Trophoblast cell (in vitro differentiated cells and primary cell): ENCODE measurements at regions not wholly inside any gene's neighbourhood (a gene's known extent, or its start where the extent isn't known, plus 50 kb on each side); places are given as distances from the start of the nearest gene placed in this dataset.

Experiments used
- DNase-seq, 2 donors: peaks; one replicate each; pipeline ENCODE4 v3.0.0-alpha.2; 2016
- H2AFZ ChIP-seq: 2 replicates; pipeline ENCODE4 v1.6.1; 2013; ENCODE audit warnings: low read length, moderate library complexity, mild to moderate bottlenecking; ENCODE audit not compliant: insufficient read depth, poor library complexity
- H2AK5ac ChIP-seq: 2 replicates; pipeline ENCODE4 v1.6.1; 2013; ENCODE audit warnings: mild to moderate bottlenecking, low read length
- H2BK120ac ChIP-seq: 2 replicates; pipeline ENCODE4 v1.6.1; 2013; ENCODE audit warnings: low read length, mild to moderate bottlenecking, moderate library complexity; ENCODE audit not compliant: insufficient read depth, poor library complexity
- H2BK12ac ChIP-seq: 2 replicates; pipeline ENCODE4 v1.6.1; 2013; ENCODE audit warnings: mild to moderate bottlenecking, low read length, moderate library complexity
- H2BK5ac ChIP-seq: 2 replicates; pipeline ENCODE4 v1.6.1; 2013; ENCODE audit warnings: low read length, low read depth, moderate library complexity, mild to moderate bottlenecking; ENCODE audit not compliant: poor library complexity
- H3K14ac ChIP-seq: 2 replicates; pipeline ENCODE4 v1.6.1; 2013; ENCODE audit warnings: mild to moderate bottlenecking, low read length
- H3K18ac ChIP-seq: 2 replicates; pipeline ENCODE4 v1.6.1; 2013; ENCODE audit warnings: mild to moderate bottlenecking, low read length
- H3K23ac ChIP-seq: 2 replicates; pipeline ENCODE4 v1.6.1; 2013; ENCODE audit warnings: low read length
- H3K27ac ChIP-seq: 2 replicates; pipeline ENCODE4 v1.5.1; 2013; ENCODE audit warnings: low read depth, mild to moderate bottlenecking, inconsistent platforms, low read length, moderate library complexity
- H3K27me3 ChIP-seq: 2 replicates; pipeline ENCODE4 v1.6.1; 2013; ENCODE audit warnings: inconsistent platforms, mild to moderate bottlenecking, low read length, moderate library complexity; ENCODE audit not compliant: insufficient read depth
- H3K36me3 ChIP-seq, 2 experiments: 1 replicate in 1 of 2; 2 replicates in 1 of 2; pipeline ENCODE4 v1.6.1; 2013; ENCODE audit warnings: low read length in 2 of 2, mild to moderate bottlenecking in 2 of 2, moderate library complexity in 1 of 2; ENCODE audit not compliant: insufficient read depth in 2 of 2, control insufficient read depth in 1 of 2
- H3K4ac ChIP-seq: 2 replicates; pipeline ENCODE4 v1.6.1; 2013; ENCODE audit warnings: low read depth, mild to moderate bottlenecking, low read length, moderate library complexity
- H3K4me1 ChIP-seq, 2 experiments: 1 replicate in 1 of 2; 2 replicates in 1 of 2; pipeline ENCODE4 v1.6.1; 2013; ENCODE audit warnings: low read length in 2 of 2, mild to moderate bottlenecking in 2 of 2, moderate library complexity in 1 of 2; ENCODE audit not compliant: insufficient read depth in 2 of 2, control insufficient read depth in 1 of 2
- H3K4me2 ChIP-seq: 2 replicates; pipeline ENCODE4 v1.6.1; 2013; ENCODE audit warnings: inconsistent platforms, mild to moderate bottlenecking, low read length, moderate library complexity
- H3K4me3 ChIP-seq: 2 replicates; pipeline ENCODE4 v1.5.1; 2013; ENCODE audit warnings: mild to moderate bottlenecking, low read depth, low read length, inconsistent platforms
- H3K79me1 ChIP-seq: one replicate; pipeline ENCODE4 v1.6.1; 2013; ENCODE audit warnings: low read length
- H3K79me2 ChIP-seq: 2 replicates; pipeline ENCODE4 v1.6.1; 2013; ENCODE audit warnings: low read length, mild to moderate bottlenecking; ENCODE audit not compliant: control insufficient read depth, insufficient read depth, poor library complexity
- H3K9ac ChIP-seq: 2 replicates; pipeline ENCODE4 v1.6.1; 2013; ENCODE audit warnings: mild to moderate bottlenecking, low read length
- H3K9me3 ChIP-seq: 2 replicates; pipeline ENCODE4 v1.6.1; 2013; ENCODE audit warnings: low read depth, mild to moderate bottlenecking, control low read depth, inconsistent platforms, low read length; ENCODE audit not compliant: insufficient read depth
- H4K12ac ChIP-seq: 2 replicates; pipeline ENCODE4 v1.6.1; 2013; ENCODE audit warnings: low read depth, mild to moderate bottlenecking, low read length, moderate library complexity
- H4K8ac ChIP-seq: 2 replicates; pipeline ENCODE4 v1.6.1; 2013; ENCODE audit warnings: low read depth, mild to moderate bottlenecking, low read length, moderate library complexity
- H4K91ac ChIP-seq: one replicate; pipeline ENCODE4 v1.6.1; 2013; ENCODE audit warnings: low read depth, mild to moderate bottlenecking, low read length, moderate library complexity
- WGBS: extraction: QIAGEN DNeasy Blood & Tissue Kit; methylation state at CpG from one replicate; pipeline ENCODE4 v1.1.7; 2013; ENCODE audit warnings: missing lambda C conversion rate; ENCODE audit not compliant: insufficient read length, insufficient coverage; ENCODE audit errors: extremely low coverage; 5-methylcytosine and 5-hydroxymethylcytosine counted together

DNA sequence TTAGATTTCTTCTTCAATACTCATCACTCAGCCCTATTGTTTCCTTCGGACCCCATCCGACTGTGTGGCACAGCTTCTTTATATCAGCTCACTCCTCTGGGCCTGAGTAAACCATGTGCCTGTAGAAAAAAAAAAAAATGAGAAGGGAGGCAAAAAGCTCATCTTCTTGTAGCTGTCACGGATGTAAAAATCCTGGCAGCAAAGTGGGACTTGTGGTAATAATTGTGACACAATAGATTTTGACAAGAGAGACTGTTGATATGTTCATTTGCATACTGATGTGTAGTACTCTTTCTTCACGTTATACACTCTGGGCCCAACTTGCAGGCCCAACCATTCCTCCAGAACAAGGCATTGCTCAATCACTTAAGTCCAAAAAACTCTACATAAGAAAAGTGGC lies 270.0 kb upstream of the SMIM21 start:
- H4K91ac ChIP-seq: no peak overlapping the region
- H2BK120ac ChIP-seq: no peak overlapping the region
- no peak overlapping the region for H2BK5ac ChIP-seq
- no peak overlapping the region for H3K4me2 ChIP-seq
- H3K9me3 ChIP-seq: no peaks in the 10 kb centered on the region
- no peak overlapping the region for H3K4me3 ChIP-seq
- no peaks in the 10 kb centered on the region for H3K27me3 ChIP-seq
- no peaks in the 10 kb centered on the region for H3K79me2 ChIP-seq
- no peaks in the 10 kb centered on the region for H3K4me1 ChIP-seq
- H4K8ac ChIP-seq: no peak overlapping the region
- no peak overlapping the region for H3K18ac ChIP-seq
- H3K14ac ChIP-seq: no peak overlapping the region
- no peak for DNase-seq
- no peak overlapping the region for H2AK5ac ChIP-seq
- H4K12ac ChIP-seq: no peak overlapping the region
- H3K36me3 ChIP-seq: no peaks in the 10 kb centered on the region
- H3K79me1 ChIP-seq: no peaks in the 10 kb centered on the region
- no peak overlapping the region for H2AFZ ChIP-seq
- H3K27ac ChIP-seq: no peak overlapping the region
- no CpG with 5 or more reads among the region's 4 CpGs for WGBS
- H3K4ac ChIP-seq: no peak overlapping the region
- H2BK12ac ChIP-seq: no peak overlapping the region
- no peak overlapping the region for H3K9ac ChIP-seq
- no peak overlapping the region for H3K23ac ChIP-seq

DNA sequence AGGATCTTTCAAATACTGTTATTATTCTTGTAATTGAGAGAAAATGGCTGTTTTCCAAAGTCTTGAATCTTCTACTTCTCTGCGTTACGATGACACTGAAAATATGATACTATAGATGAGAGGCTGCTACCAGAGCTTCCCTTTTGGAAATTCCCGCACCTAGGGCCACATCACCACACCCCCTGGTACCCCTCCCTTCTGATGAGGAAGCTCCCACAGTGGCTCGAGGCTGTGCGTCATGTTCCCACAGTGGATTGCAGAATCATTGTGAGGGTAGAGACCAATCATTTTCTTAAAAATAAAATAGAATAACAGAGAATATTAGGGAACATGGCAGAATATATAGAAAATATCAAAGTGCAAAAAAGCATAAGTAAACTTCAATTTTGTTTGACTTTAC lies 268.9 kb upstream of the SMIM21 start:
- DNase-seq: no peak
- Histone ChIP-seq H2BK12ac (no peak overlapping the region), H3K4ac (no peak overlapping the region), H2AFZ (no peak overlapping the region), H4K91ac (no peak overlapping the region), H4K8ac (no peak overlapping the region), H4K12ac (no peak overlapping the region), H2BK120ac (no peak overlapping the region), H3K79me1 (no peaks in the 10 kb centered on the region), H3K18ac (no peak overlapping the region), H3K4me2 (no peak overlapping the region), H2AK5ac (no peak overlapping the region), H3K4me3 (no peak overlapping the region), H3K9ac (no peak overlapping the region), H3K36me3 (no peaks in the 10 kb centered on the region), H3K4me1 (no peaks in the 10 kb centered on the region), H3K23ac (no peak overlapping the region), H3K27ac (no peak overlapping the region), H3K14ac (no peak overlapping the region), H3K27me3 (no peaks in the 10 kb centered on the region), H3K79me2 (no peaks in the 10 kb centered on the region), H2BK5ac (no peak overlapping the region), H3K9me3 (no peaks in the 10 kb centered on the region)
- WGBS: no CpG with 5 or more reads among the region's 5 CpGs

DNA sequence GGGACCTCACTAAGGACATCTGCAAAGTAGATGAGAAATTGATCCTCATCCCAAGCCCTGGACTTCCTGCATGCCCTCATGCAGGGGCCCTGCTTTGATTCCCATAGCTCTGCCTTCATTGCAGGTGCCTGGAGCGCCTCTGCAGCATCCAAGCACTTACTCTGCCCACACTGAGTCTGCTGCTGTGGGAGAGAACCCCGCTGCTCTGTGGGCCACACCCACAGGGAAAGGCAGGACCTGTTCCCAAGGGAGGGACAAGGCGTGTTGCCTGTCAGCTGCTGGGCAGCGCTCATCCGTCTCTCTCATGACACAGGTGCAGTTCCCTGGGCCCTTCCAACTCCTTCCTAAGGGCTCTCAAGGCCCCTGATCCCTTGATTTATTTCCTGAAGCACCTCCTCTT lies 266.8 kb upstream of the SMIM21 start:
- Histone ChIP-seq H3K27ac (no peak overlapping the region), H3K14ac (no peak overlapping the region), H3K79me1 (no peaks in the 10 kb centered on the region), H3K4me2 (no peak overlapping the region), H3K4me1 (no peaks in the 10 kb centered on the region), H3K9ac (no peak overlapping the region), H3K4ac (no peak overlapping the region), H3K79me2 (no peaks in the 10 kb centered on the region), H3K9me3 (no peaks in the 10 kb centered on the region), H3K18ac (no peak overlapping the region), H4K91ac (no peak overlapping the region), H3K4me3 (no peak overlapping the region), H2AFZ (no peak overlapping the region), H4K12ac (no peak overlapping the region), H2BK5ac (no peak overlapping the region), H2BK120ac (no peak overlapping the region), H4K8ac (no peak overlapping the region), H3K36me3 (no peaks in the 10 kb centered on the region), H3K27me3 (no peaks in the 10 kb centered on the region), H2AK5ac (no peak overlapping the region), H2BK12ac (no peak overlapping the region), H3K23ac (no peak overlapping the region)
- no peak for DNase-seq
- no CpG with 5 or more reads among the region's 5 CpGs for WGBS

- H3K9ac ChIP-seq: no peak overlapping the region
- no peak overlapping the region for H3K4me3 ChIP-seq
- H3K4ac ChIP-seq: no peak overlapping the region
- no peaks in the 10 kb centered on the region for H3K9me3 ChIP-seq
- H3K79me1 ChIP-seq: no peaks in the 10 kb centered on the region
- H3K14ac ChIP-seq: no peak overlapping the region
- no peak overlapping the region for H4K8ac ChIP-seq
- no peak overlapping the region for H3K23ac ChIP-seq
- no peaks in the 10 kb centered on the region for H3K27me3 ChIP-seq
- H4K12ac ChIP-seq: no peak overlapping the region
- H2AK5ac ChIP-seq: no peak overlapping the region
- H4K91ac ChIP-seq: no peak overlapping the region
- WGBS: no CpG with 5 or more reads among the region's 8 CpGs
- no peak overlapping the region for H3K18ac ChIP-seq
- H2BK120ac ChIP-seq: no peak overlapping the region
- H3K36me3 ChIP-seq: no peaks in the 10 kb centered on the region
- no peak overlapping the region for H2AFZ ChIP-seq
- no peaks in the 10 kb centered on the region for H3K4me1 ChIP-seq
- H2BK5ac ChIP-seq: no peak overlapping the region
- no peak overlapping the region for H3K4me2 ChIP-seq
- H2BK12ac ChIP-seq: no peak overlapping the region
- DNase-seq: no peak
- H3K27ac ChIP-seq: no peak overlapping the region
- no peaks in the 10 kb centered on the region for H3K79me2 ChIP-seq
Measured at GRCh38 chr18:75691483-75691882, 264.0 kb upstream of the SMIM21 start.
